NB4 (cell line): ENCODE measurements at regions not wholly inside any gene's neighbourhood (a gene's known extent, or its start where the extent isn't known, plus 50 kb on each side); places are given as distances from the start of the nearest gene placed in this dataset.

Experiments used
- POLR2A ChIP-seq: IDR thresholded peaks from 2 replicates; pipeline ENCODE4 v1.6.1; 2011; ENCODE audit warnings: mild to moderate bottlenecking; ENCODE audit not compliant: insufficient read length; ENCODE audit errors: extremely low read depth
- TF ChIP-seq, protein P1 (sequence below): IDR thresholded peaks from one replicate; pipeline ENCODE4 v1.5.1; 2012; ENCODE audit warnings: low read depth, low read length

DNA sequence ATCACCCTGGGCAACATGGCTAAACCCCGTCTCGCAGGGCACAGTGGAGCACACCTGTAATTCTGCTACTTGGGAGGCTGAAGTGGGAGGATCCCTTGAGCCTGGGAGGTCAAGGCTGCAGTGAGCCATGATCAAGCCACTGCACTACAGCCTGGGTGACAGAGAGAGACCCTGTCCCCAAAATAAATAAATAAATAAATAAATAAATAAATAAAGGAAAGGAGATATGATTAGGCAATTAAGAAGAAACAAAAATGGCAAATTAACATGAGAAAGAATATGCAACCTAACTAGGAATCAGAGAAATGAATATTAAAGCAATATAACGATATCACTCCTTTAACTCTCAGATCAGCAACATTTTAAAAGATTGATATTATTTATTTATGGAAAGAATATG is 92.3 kb downstream of the C1D start:
- TF ChIP-seq, protein P1, sequence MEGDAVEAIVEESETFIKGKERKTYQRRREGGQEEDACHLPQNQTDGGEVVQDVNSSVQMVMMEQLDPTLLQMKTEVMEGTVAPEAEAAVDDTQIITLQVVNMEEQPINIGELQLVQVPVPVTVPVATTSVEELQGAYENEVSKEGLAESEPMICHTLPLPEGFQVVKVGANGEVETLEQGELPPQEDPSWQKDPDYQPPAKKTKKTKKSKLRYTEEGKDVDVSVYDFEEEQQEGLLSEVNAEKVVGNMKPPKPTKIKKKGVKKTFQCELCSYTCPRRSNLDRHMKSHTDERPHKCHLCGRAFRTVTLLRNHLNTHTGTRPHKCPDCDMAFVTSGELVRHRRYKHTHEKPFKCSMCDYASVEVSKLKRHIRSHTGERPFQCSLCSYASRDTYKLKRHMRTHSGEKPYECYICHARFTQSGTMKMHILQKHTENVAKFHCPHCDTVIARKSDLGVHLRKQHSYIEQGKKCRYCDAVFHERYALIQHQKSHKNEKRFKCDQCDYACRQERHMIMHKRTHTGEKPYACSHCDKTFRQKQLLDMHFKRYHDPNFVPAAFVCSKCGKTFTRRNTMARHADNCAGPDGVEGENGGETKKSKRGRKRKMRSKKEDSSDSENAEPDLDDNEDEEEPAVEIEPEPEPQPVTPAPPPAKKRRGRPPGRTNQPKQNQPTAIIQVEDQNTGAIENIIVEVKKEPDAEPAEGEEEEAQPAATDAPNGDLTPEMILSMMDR = no peak
- TF ChIP-seq POLR2A = no peak
